HAP-1 (cell line): ENCODE measurements at regions not wholly inside any gene's neighbourhood (a gene's known extent, or its start where the extent isn't known, plus 50 kb on each side); places are given as distances from the start of the nearest gene placed in this dataset.
A peak's percentile ranks its signal among the peaks of the same experiment; 100 is the strongest.
"Not testable (repeated sequence)": the region's sequence is repeated elsewhere in the genome, so short reads cannot be mapped to it uniquely, and the experiment has no call there.

Source experiments
- DNase-seq, 2 experiments: peaks; one replicate each; pipeline ENCODE4 v3.0.0-alpha.2; 2016 to 2020; ENCODE audit warnings: low spot score in 2 of 2
- H3K27me3 ChIP-seq: fragments of 250-450 bp; sonication (Bioruptor Pico); 2 replicates; pipeline ENCODE4 v1.5.1; 2020; ENCODE audit warnings: low read depth, mild to moderate bottlenecking, moderate library complexity
- H3K36me3 ChIP-seq: fragments of 250-450 bp; sonication (Bioruptor Pico); replicated peaks from 2 replicates; pipeline ENCODE4 v1.5.1; 2020; ENCODE audit warnings: mild to moderate bottlenecking
- H3K4me1 ChIP-seq: fragments of 250-450 bp; sonication (Bioruptor Pico); 2 replicates; pipeline ENCODE4 v1.5.1; 2020; ENCODE audit warnings: mild to moderate bottlenecking
- H3K4me3 ChIP-seq: fragments of 250-450 bp; sonication (Bioruptor Pico); 2 replicates; pipeline ENCODE4 v1.5.1; 2020; ENCODE audit warnings: mild to moderate bottlenecking, moderate library complexity
- H3K9me3 ChIP-seq: fragments of 250-450 bp; sonication (Bioruptor Pico); 2 replicates; pipeline ENCODE4 v1.5.1; 2020; ENCODE audit warnings: mild to moderate bottlenecking, moderate library complexity
- in situ Hi-C: fragments of 300-500 bp; cut with MboI; formaldehyde crosslinking; loops from 3 replicates; pipeline ENCODE4 v1.14.3; 2020; ENCODE audit warnings: low sequenced_read_pairs, inconsistent platforms, mixed read lengths

- no peaks in the 10 kb centered on the region for H3K9me3 ChIP-seq
- H3K36me3 ChIP-seq = no peaks in the 10 kb centered on the region
- no peaks in the 10 kb centered on the region for H3K27me3 ChIP-seq
- H3K4me1 ChIP-seq = no peaks in the 10 kb centered on the region
- H3K4me3 ChIP-seq = no peak overlapping the region
- in situ Hi-C loops = no loop called here
- no peak for DNase-seq
These were observed 162.3 kb upstream of the CYLC2 start for GRCh38 chr9:102832814-102833213.

- H3K36me3 ChIP-seq = no peaks in the 10 kb centered on the region
- no peaks in the 10 kb centered on the region for H3K9me3 ChIP-seq
- DNase-seq = no peak
- no peak overlapping the region for H3K4me3 ChIP-seq
- no peaks in the 10 kb centered on the region for H3K4me1 ChIP-seq
- in situ Hi-C loops = no loop called here
- no peaks in the 10 kb centered on the region for H3K27me3 ChIP-seq
These were observed 198.9 kb upstream of the CYLC2 start for GRCh38 chr9:102796244-102796643.

GRCh38 chr9:102795532-102795931 lies 199.6 kb upstream of the CYLC2 start:
- H3K4me1 ChIP-seq = no peaks in the 10 kb centered on the region
- in situ Hi-C loops = no loop called here

GRCh38 chr9:102779356-102779755 lies 215.8 kb upstream of the CYLC2 start:
- no peaks in the 10 kb centered on the region for H3K4me1 ChIP-seq
- no peaks in the 10 kb centered on the region for H3K36me3 ChIP-seq
- no peaks in the 10 kb centered on the region for H3K9me3 ChIP-seq
- H3K27me3 ChIP-seq = no peaks in the 10 kb centered on the region
- H3K4me3 ChIP-seq = no peak overlapping the region
- in situ Hi-C loops = no loop called here
- no peak for DNase-seq

More at GRCh38 chr9:102795532-102795931, 199.6 kb upstream of the CYLC2 start:
- Histone ChIP-seq H3K4me3 (no peak overlapping the region), H3K9me3 (no peaks in the 10 kb centered on the region), H3K27me3 (no peaks in the 10 kb centered on the region), H3K36me3 (no peaks in the 10 kb centered on the region)
- DNase-seq = no peak

GRCh38 chr9:102778746-102779145 lies 216.4 kb upstream of the CYLC2 start:
- no peaks in the 10 kb centered on the region for H3K36me3 ChIP-seq
- in situ Hi-C loops = no loop called here
- no peak overlapping the region for H3K4me3 ChIP-seq
- no peaks in the 10 kb centered on the region for H3K4me1 ChIP-seq
- no peaks in the 10 kb centered on the region for H3K9me3 ChIP-seq
- no peaks in the 10 kb centered on the region for H3K27me3 ChIP-seq
- DNase-seq = no peak

GRCh38 chr9:102770704-102771103 lies 224.4 kb upstream of the CYLC2 start:
- Histone ChIP-seq H3K36me3 (no peaks in the 10 kb centered on the region), H3K4me1 (no peaks in the 10 kb centered on the region), H3K27me3 (no peaks in the 10 kb centered on the region), H3K4me3 (no peak overlapping the region), H3K9me3 (no peaks in the 10 kb centered on the region)
- in situ Hi-C loops = no loop called here
- no peak for DNase-seq

GRCh38 chr9:102769307-102769706 lies 225.8 kb upstream of the CYLC2 start:
- in situ Hi-C loops = no loop called here
- H3K9me3 ChIP-seq = no peaks in the 10 kb centered on the region
- no peak for DNase-seq
- no peak overlapping the region for H3K4me3 ChIP-seq
- no peaks in the 10 kb centered on the region for H3K27me3 ChIP-seq
- no peaks in the 10 kb centered on the region for H3K4me1 ChIP-seq
- H3K36me3 ChIP-seq = no peaks in the 10 kb centered on the region

- Histone ChIP-seq H3K4me3 (no peak overlapping the region), H3K27me3 (no peaks in the 10 kb centered on the region), H3K9me3 (no peaks in the 10 kb centered on the region), H3K4me1 (no peaks in the 10 kb centered on the region), H3K36me3 (no peaks in the 10 kb centered on the region)
- DNase-seq = no peak
- in situ Hi-C loops = no loop called here
These were observed 227.1 kb upstream of the CYLC2 start for GRCh38 chr9:102768002-102768401.

GRCh38 chr9:102767076-102767475 lies 228.1 kb upstream of the CYLC2 start:
- H3K36me3 ChIP-seq = no peaks in the 10 kb centered on the region
- H3K4me1 ChIP-seq = no peaks in the 10 kb centered on the region
- DNase-seq = no peak
- no peak overlapping the region for H3K4me3 ChIP-seq
- no peaks in the 10 kb centered on the region for H3K27me3 ChIP-seq
- no peaks in the 10 kb centered on the region for H3K9me3 ChIP-seq
- in situ Hi-C loops = no loop called here

- no peaks in the 10 kb centered on the region for H3K27me3 ChIP-seq
- no peaks in the 10 kb centered on the region for H3K36me3 ChIP-seq
- in situ Hi-C loops = no loop called here
- DNase-seq = no peak
- no peaks in the 10 kb centered on the region for H3K9me3 ChIP-seq
- no peaks in the 10 kb centered on the region for H3K4me1 ChIP-seq
- no peak overlapping the region for H3K4me3 ChIP-seq
These were observed 254.6 kb upstream of the CYLC2 start for GRCh38 chr9:102740578-102740977.

- DNase-seq = no peak
- no peaks in the 10 kb centered on the region for H3K4me1 ChIP-seq
- H3K27me3 ChIP-seq = no peaks in the 10 kb centered on the region
- H3K9me3 ChIP-seq = no peaks in the 10 kb centered on the region
- no peak overlapping the region for H3K4me3 ChIP-seq
- H3K36me3 ChIP-seq = no peaks in the 10 kb centered on the region
- in situ Hi-C loops = no loop called here
These were observed 266.2 kb upstream of the CYLC2 start for GRCh38 chr9:102728946-102729345.

- DNase-seq = no peak
- Histone ChIP-seq H3K4me1 (no peaks in the 10 kb centered on the region), H3K36me3 (no peaks in the 10 kb centered on the region), H3K4me3 (no peak overlapping the region), H3K27me3 (no peaks in the 10 kb centered on the region), H3K9me3 (no peaks in the 10 kb centered on the region)
- in situ Hi-C loops = no loop called here
These were observed 280.9 kb upstream of the CYLC2 start for GRCh38 chr9:102714184-102714583.

GRCh38 chr9:102712910-102713309 lies 282.2 kb upstream of the CYLC2 start:
- H3K4me3 ChIP-seq, in situ Hi-C loops, H3K9me3 ChIP-seq, H3K4me1 ChIP-seq, H3K27me3 ChIP-seq, H3K36me3 ChIP-seq: not testable (repeated sequence)
- peak in 1 of 2 experiments; percentile 12 for DNase-seq

- Histone ChIP-seq H3K27me3 (no peaks in the 10 kb centered on the region), H3K4me1 (peaks cover 8% of the 10 kb centered on the region; the same call in 1 of the 2 replicates), H3K36me3 (no peaks in the 10 kb centered on the region), H3K4me3 (no peak overlapping the region), H3K9me3 (no peaks in the 10 kb centered on the region)
- in situ Hi-C loops = no loop called here
- DNase-seq = no peak
These were observed 294.2 kb upstream of the CYLC2 start for GRCh38 chr9:102700936-102701335.

- no peak overlapping the region for H3K4me3 ChIP-seq
- H3K36me3 ChIP-seq = no peaks in the 10 kb centered on the region
- H3K4me1 ChIP-seq = no peaks in the 10 kb centered on the region
- DNase-seq = no peak
- in situ Hi-C loops = no loop called here
- no peaks in the 10 kb centered on the region for H3K27me3 ChIP-seq
- H3K9me3 ChIP-seq = no peaks in the 10 kb centered on the region
These were observed 325.9 kb upstream of the CYLC2 start for GRCh38 chr9:102669220-102669619.
